PC-3 (cell line): ENCODE measurements at regions not wholly inside any gene's neighbourhood (a gene's known extent, or its start where the extent isn't known, plus 50 kb on each side); places are given as distances from the start of the nearest gene placed in this dataset.

Experiments
- ATAC-seq: fragments of 200-7000 bp; cut with Tn5 transposase; 2 replicates; pipeline ENCODE4 v1.9.1; 2020; ENCODE audit warnings: mild to moderate bottlenecking, moderate library complexity
- BruUV-seq: library from RNA; stranded (reverse); fragments of 400-500 nt; replicated peaks from 2 replicates; lab custom pipeline; 2021; lab: Mats Ljungman, UMichigan
- CTCF ChIA-PET: fragments of 300-600 bp; sonication (Branson Sonifier 250); formaldehyde crosslinking; loops from one replicate; lab custom pipeline; 2022; ENCODE audit warnings: antibody characterized with exemption; lab: Charles Lee
- POLR2A ChIA-PET: fragments of 300-600 bp; sonication (Branson Sonifier 250); formaldehyde crosslinking; loops from one replicate; lab custom pipeline; 2022; ENCODE audit warnings: antibody characterized with exemption; ENCODE audit not compliant: unreplicated experiment; lab: Charles Lee
- DNase-seq: peaks from one replicate; pipeline ENCODE4 v3.0.0-alpha.2; 2015
- H2AFZ ChIP-seq: fragments of 300-600 bp; sonication (generic); 2 replicates; pipeline ENCODE4 v1.6.0; 2016; ENCODE audit warnings: antibody characterized with exemption, low read length
- H3F3A ChIP-seq: fragments of 300-600 bp; sonication (generic); one replicate; pipeline ENCODE4 v1.6.0; 2017; ENCODE audit warnings: antibody characterized with exemption, low read length, control low read depth, mild to moderate bottlenecking; ENCODE audit not compliant: unreplicated experiment
- H3K27ac ChIP-seq: fragments of 300-600 bp; sonication (generic); 2 replicates; pipeline ENCODE4 v1.5.1; 2016; ENCODE audit warnings: mild to moderate bottlenecking, low read length
- H3K27me3 ChIP-seq: fragments of 300-600 bp; sonication (generic); 2 replicates; pipeline ENCODE4 v1.6.1; 2016; ENCODE audit warnings: low read length, mixed read lengths
- H3K36me3 ChIP-seq: fragments of 300-600 bp; sonication (generic); 2 replicates; pipeline ENCODE4 v1.6.1; 2016; ENCODE audit warnings: low read depth, mixed run types, low read length, mixed read lengths
- H3K4me1 ChIP-seq: fragments of 300-600 bp; sonication (generic); 2 replicates; pipeline ENCODE4 v1.5.1; 2016; ENCODE audit warnings: low read length; ENCODE audit not compliant: insufficient read depth
- H3K4me2 ChIP-seq: fragments of 300-600 bp; sonication (generic); 2 replicates; pipeline ENCODE4 v1.6.0; 2016; ENCODE audit warnings: low read length
- H3K4me3 ChIP-seq: fragments of 300-600 bp; sonication (generic); 2 replicates; pipeline ENCODE4 v1.5.1; 2016; ENCODE audit warnings: mild to moderate bottlenecking, low read length, mixed read lengths
- H3K79me2 ChIP-seq: fragments of 300-600 bp; sonication (generic); 2 replicates; pipeline ENCODE4 v1.6.1; 2017; ENCODE audit warnings: low read length, mixed read lengths
- H3K9ac ChIP-seq: fragments of 300-600 bp; sonication (generic); 2 replicates; pipeline ENCODE4 v1.6.0; 2016; ENCODE audit warnings: mild to moderate bottlenecking, low read length
- H3K9me2 ChIP-seq: fragments of 300-600 bp; sonication (generic); replicated peaks from 2 replicates; pipeline ENCODE4 v1.6.1; 2016; ENCODE audit warnings: mixed run types, low read length, mixed read lengths
- H3K9me3 ChIP-seq: fragments of 300-600 bp; sonication (generic); 2 replicates; pipeline ENCODE4 v1.6.1; 2016; ENCODE audit warnings: low read length, mixed read lengths
- H4K20me1 ChIP-seq: fragments of 300-600 bp; sonication (generic); 2 replicates; pipeline ENCODE4 v1.6.1; 2016; ENCODE audit warnings: low read length, mixed read lengths
- EZH2 ChIP-seq: fragments of 300-600 bp; sonication (generic); IDR thresholded peaks from one replicate; pipeline ENCODE4 v1.6.1; 2017; ENCODE audit warnings: antibody characterized with exemption, mild to moderate bottlenecking, low read length; ENCODE audit not compliant: unreplicated experiment
- EZH2phosphoT487 ChIP-seq: fragments of 300-600 bp; sonication (generic); IDR thresholded peaks from 2 replicates; pipeline ENCODE4 v1.6.1; 2018; ENCODE audit warnings: mild to moderate bottlenecking, antibody characterized with exemption, low read length, borderline replicate concordance
- intact Hi-C: fragments of 100-400 bp; cut with micrococcal nuclease; formaldehyde crosslinking; loops from 2 replicates; pipeline ENCODE4 v1.9.0; 2023
- TF ChIP-seq, protein P1 (sequence below): fragments of 300-600 bp; sonication (generic); conservative IDR thresholded peaks from 2 replicates; pipeline ENCODE4 v1.5.1; 2017; ENCODE audit warnings: antibody characterized with exemption, low read depth, mild to moderate bottlenecking, low read length

DNA sequence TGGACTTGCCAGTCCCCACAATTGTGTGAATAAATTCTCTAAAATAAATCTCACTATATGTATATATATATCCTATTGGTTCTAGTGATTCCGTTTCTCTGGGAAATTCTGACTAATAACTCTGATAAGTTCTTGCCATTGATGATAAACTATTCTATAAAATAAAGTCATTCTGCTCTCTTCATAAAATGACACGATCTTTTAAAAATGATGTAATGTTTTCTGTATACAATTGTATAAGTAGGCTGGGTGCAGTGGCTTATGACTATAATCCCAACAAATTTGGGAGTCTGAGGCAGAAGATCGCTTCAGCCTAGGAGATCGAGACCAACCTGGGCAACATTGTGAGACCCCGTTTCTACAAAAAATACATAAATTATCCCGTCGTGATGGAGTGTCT, 541.0 kb upstream of the ADGRL4 start:
- no peak for TF ChIP-seq EZH2
- TF ChIP-seq, protein P1, sequence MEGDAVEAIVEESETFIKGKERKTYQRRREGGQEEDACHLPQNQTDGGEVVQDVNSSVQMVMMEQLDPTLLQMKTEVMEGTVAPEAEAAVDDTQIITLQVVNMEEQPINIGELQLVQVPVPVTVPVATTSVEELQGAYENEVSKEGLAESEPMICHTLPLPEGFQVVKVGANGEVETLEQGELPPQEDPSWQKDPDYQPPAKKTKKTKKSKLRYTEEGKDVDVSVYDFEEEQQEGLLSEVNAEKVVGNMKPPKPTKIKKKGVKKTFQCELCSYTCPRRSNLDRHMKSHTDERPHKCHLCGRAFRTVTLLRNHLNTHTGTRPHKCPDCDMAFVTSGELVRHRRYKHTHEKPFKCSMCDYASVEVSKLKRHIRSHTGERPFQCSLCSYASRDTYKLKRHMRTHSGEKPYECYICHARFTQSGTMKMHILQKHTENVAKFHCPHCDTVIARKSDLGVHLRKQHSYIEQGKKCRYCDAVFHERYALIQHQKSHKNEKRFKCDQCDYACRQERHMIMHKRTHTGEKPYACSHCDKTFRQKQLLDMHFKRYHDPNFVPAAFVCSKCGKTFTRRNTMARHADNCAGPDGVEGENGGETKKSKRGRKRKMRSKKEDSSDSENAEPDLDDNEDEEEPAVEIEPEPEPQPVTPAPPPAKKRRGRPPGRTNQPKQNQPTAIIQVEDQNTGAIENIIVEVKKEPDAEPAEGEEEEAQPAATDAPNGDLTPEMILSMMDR: no peak
- TF ChIP-seq EZH2phosphoT487: no peak
- no peaks in the 10 kb centered on the region for H3K79me2 ChIP-seq
- no peaks in the 10 kb centered on the region for H3K36me3 ChIP-seq
- no peaks in the 10 kb centered on the region for H3F3A ChIP-seq
- H3K4me1 ChIP-seq: no peaks in the 10 kb centered on the region
- H3K4me2 ChIP-seq: no peak overlapping the region
- BruUV-seq: no TSS peak
- H3K4me3 ChIP-seq: no peak overlapping the region
- H4K20me1 ChIP-seq: no peaks in the 10 kb centered on the region
- DNase-seq (no peak), ATAC-seq (no peak)
- H3K9ac ChIP-seq: no peak overlapping the region
- H3K9me2 ChIP-seq: no peaks in the 10 kb centered on the region; the same call in 1 of the 2 replicates
- no peaks in the 10 kb centered on the region for H3K27me3 ChIP-seq
- intact Hi-C loops: no loop called here
- ChIA-PET CTCF (no interaction called here), POLR2A (no interaction called here)
- no peak overlapping the region for H3K27ac ChIP-seq
- H3K9me3 ChIP-seq: no peaks in the 10 kb centered on the region
- H2AFZ ChIP-seq: no peak overlapping the region

DNA sequence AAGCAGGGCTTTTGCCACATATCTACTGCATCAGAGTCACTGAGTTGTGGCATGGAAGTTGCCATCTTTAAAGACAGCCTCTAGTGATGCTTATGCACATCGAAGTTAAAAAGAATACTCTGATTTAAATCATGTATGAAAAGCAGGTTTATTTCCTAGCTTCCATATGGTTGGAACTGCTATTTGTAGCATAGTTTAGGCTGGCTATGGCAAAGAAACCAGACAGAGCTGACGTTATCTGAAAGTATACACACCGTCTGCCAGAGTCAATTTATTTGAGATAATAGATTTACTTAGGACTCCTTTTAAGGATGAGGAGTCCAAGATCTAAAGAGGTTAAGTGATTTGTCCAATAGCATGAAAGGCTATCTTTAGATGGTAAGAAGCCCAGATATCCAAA, 536.9 kb upstream of the ADGRL4 start:
- TF ChIP-seq EZH2 (no peak), EZH2phosphoT487 (no peak)
- TF ChIP-seq, protein P1: no peak
- Histone ChIP-seq H3K9me3 (no peaks in the 10 kb centered on the region), H4K20me1 (no peaks in the 10 kb centered on the region), H3K36me3 (no peaks in the 10 kb centered on the region), H3K27ac (no peak overlapping the region), H3K27me3 (no peaks in the 10 kb centered on the region), H3F3A (no peaks in the 10 kb centered on the region), H3K79me2 (no peaks in the 10 kb centered on the region), H3K4me3 (no peak overlapping the region), H2AFZ (no peak overlapping the region), H3K4me2 (no peak overlapping the region), H3K9me2 (no peaks in the 10 kb centered on the region), H3K4me1 (no peaks in the 10 kb centered on the region), H3K9ac (no peak overlapping the region)
- DNase-seq: no peak
- CTCF ChIA-PET: no interaction called here
- BruUV-seq: no TSS peak
- intact Hi-C loops: no loop called here
- POLR2A ChIA-PET: no interaction called here
- ATAC-seq: no peak

DNA sequence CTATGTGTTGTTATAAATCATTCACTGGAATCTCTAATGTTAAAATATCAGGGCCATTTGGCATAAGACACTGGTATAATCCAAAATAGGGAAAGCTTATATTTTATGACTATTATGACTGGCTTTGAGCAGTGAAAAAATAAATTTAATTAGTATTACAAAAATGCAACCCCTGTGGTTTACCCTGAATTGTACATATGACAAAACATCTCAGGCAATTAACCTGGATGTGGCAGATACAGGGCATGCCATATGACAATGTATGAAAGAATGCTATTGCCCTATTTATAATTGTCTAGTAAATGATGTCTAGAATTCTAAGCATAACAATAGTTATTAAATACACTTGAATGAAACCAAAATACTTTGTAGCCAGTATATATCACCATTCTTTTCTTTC, 532.5 kb upstream of the ADGRL4 start:
- ChIA-PET POLR2A (no interaction called here), CTCF (no interaction called here)
- H3K27me3 ChIP-seq: no peaks in the 10 kb centered on the region
- H3K27ac ChIP-seq: no peak overlapping the region
- H3K9me3 ChIP-seq: no peaks in the 10 kb centered on the region
- H3K4me1 ChIP-seq: no peaks in the 10 kb centered on the region
- H3K79me2 ChIP-seq: no peaks in the 10 kb centered on the region
- no peaks in the 10 kb centered on the region for H3F3A ChIP-seq
- H3K36me3 ChIP-seq: no peaks in the 10 kb centered on the region
- H3K4me3 ChIP-seq: no peak overlapping the region
- TF ChIP-seq EZH2: no peak
- TF ChIP-seq, protein P1: no peak
- no peak for TF ChIP-seq EZH2phosphoT487
- H3K9ac ChIP-seq: no peak overlapping the region
- intact Hi-C loops: no loop called here
- no TSS peak for BruUV-seq
- DNase-seq: no peak
- no peak overlapping the region for H3K4me2 ChIP-seq
- H3K9me2 ChIP-seq: no peaks in the 10 kb centered on the region
- H2AFZ ChIP-seq: no peak overlapping the region
- no peaks in the 10 kb centered on the region for H4K20me1 ChIP-seq
- no peak for ATAC-seq
